ENCODE measurements at regions not wholly inside any gene's neighbourhood (a gene's known extent, or its start where the extent isn't known, plus 50 kb on each side); places are given as distances from the start of the nearest gene placed in this dataset.

DNA sequence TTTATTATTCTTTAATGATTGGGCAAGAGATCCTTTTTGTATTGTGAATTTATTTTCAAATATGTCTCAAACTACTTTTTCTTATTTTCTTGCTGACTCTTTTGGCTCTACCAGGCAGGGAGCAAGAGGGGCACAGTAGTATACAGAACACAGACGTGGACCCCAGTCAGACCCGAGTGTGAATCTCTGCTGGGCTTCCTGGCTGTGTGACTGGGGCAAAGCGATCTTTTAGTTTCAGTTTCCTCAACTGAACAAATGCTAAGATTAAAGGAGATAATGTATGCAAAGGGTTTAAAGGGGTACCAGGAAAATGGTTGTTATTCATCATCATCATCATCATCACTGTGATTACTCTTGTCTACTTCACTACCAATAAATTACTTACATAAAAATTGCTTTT lies 317.5 kb downstream of the HIVEP2 start:
- Mint-ChIP-seq H3K4me1 (no peaks in the 10 kb centered on the region), H3K9me3 (ENCODE audit: insufficient read depth) (no peaks in the 10 kb centered on the region), H3K27ac (no peak overlapping the region), H3K27me3 (peaks cover 3% of the 10 kb centered on the region), H3K4me3 (no peak overlapping the region)
- Histone ChIP-seq H3K27ac (ENCODE audit: low read length in 2 of 2) (no peak overlapping the region), H3K9me3 (ENCODE audit: control extremely low read depth in 1 of 3, control insufficient read depth in 2 of 3, insufficient read depth in 1 of 3, low read length in 2 of 3) (no peaks in the 10 kb centered on the region), H4K20me1 (ENCODE audit: control insufficient read depth, insufficient read depth, low read length, poor library complexity, severe bottlenecking) (no peaks in the 10 kb centered on the region), H3K36me3 (replicated peaks in 1 of 2; ENCODE audit: control extremely low read depth in 1 of 2, control insufficient read depth in 1 of 2, extremely low read depth in 1 of 2, insufficient read depth in 2 of 2, low read length in 1 of 2) (no peaks in the 10 kb centered on the region), H3K27me3 (replicated peaks in 1 of 4; ENCODE audit: control extremely low read depth in 1 of 4, control insufficient read depth in 3 of 4, insufficient read depth in 4 of 4, low read length in 3 of 4) (no peaks in the 10 kb centered on the region), H3K9ac (ENCODE audit: low read length) (no peak overlapping the region), H3K79me2 (ENCODE audit: control insufficient read depth, insufficient read depth, low read length) (no peaks in the 10 kb centered on the region), H3K4me2 (replicated peaks; ENCODE audit: low read depth, low read length, poor library complexity, severe bottlenecking) (no peak overlapping the region), H3K4me3 (ENCODE audit: control extremely low read depth in 1 of 5, extremely low read depth in 1 of 5, insufficient read depth in 1 of 5, low read depth in 2 of 5, low read length in 4 of 5) (no peak overlapping the region), H2AFZ (ENCODE audit: insufficient read depth, low read depth, low read length, poor library complexity, severe bottlenecking) (no peak overlapping the region), H3K4me1 (ENCODE audit: control insufficient read depth in 2 of 2, insufficient read depth in 2 of 2, low read length in 2 of 2) (no peaks in the 10 kb centered on the region)
- WGBS (ENCODE audit: insufficient coverage), result no CpG with 5 or more reads among the region's 3 CpGs
- intact Hi-C loops (cut with micrococcal nuclease), result no loop called here
- CTCF ChIA-PET, result interaction anchor here (0.6 kb wide), 1 partner anchor 51 kb away, joined by 3 read pairs; no protein-coding TSS in a partner anchor
- POLR2A ChIA-PET, result no interaction called here
- DNase-seq (no peak), ATAC-seq (ENCODE audit: low read depth) (no peak)
- no peak for TF ChIP-seq EZH2 (IDR thresholded peaks at IDR 0.05; ENCODE audit: borderline replicate concordance, insufficient read depth, low read depth, low read length, poor library complexity, severe bottlenecking)
- TF ChIP-seq, protein P1, sequence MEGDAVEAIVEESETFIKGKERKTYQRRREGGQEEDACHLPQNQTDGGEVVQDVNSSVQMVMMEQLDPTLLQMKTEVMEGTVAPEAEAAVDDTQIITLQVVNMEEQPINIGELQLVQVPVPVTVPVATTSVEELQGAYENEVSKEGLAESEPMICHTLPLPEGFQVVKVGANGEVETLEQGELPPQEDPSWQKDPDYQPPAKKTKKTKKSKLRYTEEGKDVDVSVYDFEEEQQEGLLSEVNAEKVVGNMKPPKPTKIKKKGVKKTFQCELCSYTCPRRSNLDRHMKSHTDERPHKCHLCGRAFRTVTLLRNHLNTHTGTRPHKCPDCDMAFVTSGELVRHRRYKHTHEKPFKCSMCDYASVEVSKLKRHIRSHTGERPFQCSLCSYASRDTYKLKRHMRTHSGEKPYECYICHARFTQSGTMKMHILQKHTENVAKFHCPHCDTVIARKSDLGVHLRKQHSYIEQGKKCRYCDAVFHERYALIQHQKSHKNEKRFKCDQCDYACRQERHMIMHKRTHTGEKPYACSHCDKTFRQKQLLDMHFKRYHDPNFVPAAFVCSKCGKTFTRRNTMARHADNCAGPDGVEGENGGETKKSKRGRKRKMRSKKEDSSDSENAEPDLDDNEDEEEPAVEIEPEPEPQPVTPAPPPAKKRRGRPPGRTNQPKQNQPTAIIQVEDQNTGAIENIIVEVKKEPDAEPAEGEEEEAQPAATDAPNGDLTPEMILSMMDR (IDR thresholded peaks at IDR 0.05), result no peak

DNA sequence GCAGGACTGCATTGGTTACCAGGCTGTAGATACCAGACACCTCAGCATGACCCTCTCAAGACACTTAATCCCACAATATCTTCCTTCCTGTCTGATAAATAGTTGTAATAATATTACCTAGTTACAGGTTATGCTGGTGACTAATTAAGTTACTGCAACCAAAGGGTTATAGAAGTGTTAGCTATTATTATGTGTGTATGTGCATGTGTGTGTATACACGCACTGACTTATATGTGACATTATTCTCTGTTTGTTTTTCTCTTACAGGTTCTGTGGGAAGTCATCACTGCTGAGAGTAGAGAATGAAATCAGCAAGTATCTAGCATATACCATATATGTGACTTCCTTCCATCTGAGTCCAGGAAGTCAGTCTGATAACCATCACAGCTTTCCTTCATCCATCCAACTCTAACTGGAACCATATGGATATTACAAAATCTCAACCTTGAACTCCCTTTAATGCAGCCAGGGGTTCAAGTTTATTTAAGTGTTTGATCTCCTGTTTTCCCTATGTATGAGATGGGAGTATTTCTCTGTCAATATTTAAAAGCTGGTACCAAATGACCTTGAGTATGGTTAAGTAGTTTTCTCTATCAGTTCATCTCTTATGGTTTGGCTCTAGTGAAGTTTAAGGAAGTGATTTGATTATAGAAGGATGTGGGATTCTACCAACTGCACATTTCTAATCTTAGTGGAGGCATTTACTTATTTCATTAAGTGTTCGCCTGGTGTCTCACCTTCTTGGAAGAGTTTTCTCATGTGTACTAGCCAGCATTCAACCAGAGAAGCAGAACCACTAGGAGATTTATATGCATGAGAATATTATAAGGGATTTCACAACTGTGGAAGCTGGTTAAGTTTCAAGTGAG lies 313.2 kb downstream of the HIVEP2 start:
- DNase-seq (no peak), ATAC-seq (ENCODE audit: low read depth) (no peak)
- H3K79me2 ChIP-seq (ENCODE audit: control insufficient read depth, insufficient read depth, low read length), result no peaks in the 10 kb centered on the region
- TF ChIP-seq, protein P1 (IDR thresholded peaks at IDR 0.05), result no peak
- no peak for TF ChIP-seq EZH2 (IDR thresholded peaks at IDR 0.05; ENCODE audit: borderline replicate concordance, insufficient read depth, low read depth, low read length, poor library complexity, severe bottlenecking)
- CTCF ChIA-PET, result no interaction called here
- POLR2A ChIA-PET, result no interaction called here
- H3K4me3 ChIP-seq (ENCODE audit: control extremely low read depth in 1 of 5, extremely low read depth in 1 of 5, insufficient read depth in 1 of 5, low read depth in 2 of 5, low read length in 4 of 5), result no peak overlapping the region
- no CpG with 5 or more reads among the region's 2 CpGs for WGBS (ENCODE audit: insufficient coverage)
- H3K4me1 Mint-ChIP-seq, result no peaks in the 10 kb centered on the region
- no peaks in the 10 kb centered on the region for H3K9me3 Mint-ChIP-seq (ENCODE audit: insufficient read depth)
- no peak overlapping the region for H2AFZ ChIP-seq (ENCODE audit: insufficient read depth, low read depth, low read length, poor library complexity, severe bottlenecking)
- H3K4me1 ChIP-seq (ENCODE audit: control insufficient read depth in 2 of 2, insufficient read depth in 2 of 2, low read length in 2 of 2), result no peaks in the 10 kb centered on the region
- no peaks in the 10 kb centered on the region for H3K27me3 ChIP-seq (replicated peaks in 1 of 4; ENCODE audit: control extremely low read depth in 1 of 4, control insufficient read depth in 3 of 4, insufficient read depth in 4 of 4, low read length in 3 of 4)
- no peaks in the 10 kb centered on the region for H4K20me1 ChIP-seq (ENCODE audit: control insufficient read depth, insufficient read depth, low read length, poor library complexity, severe bottlenecking)
- H3K4me3 Mint-ChIP-seq, result no peak overlapping the region
- no peak overlapping the region for H3K27ac ChIP-seq (ENCODE audit: low read length in 2 of 2)
- no peak overlapping the region for H3K27ac Mint-ChIP-seq
- intact Hi-C loops (cut with micrococcal nuclease), result no loop called here
- H3K36me3 ChIP-seq (replicated peaks in 1 of 2; ENCODE audit: control extremely low read depth in 1 of 2, control insufficient read depth in 1 of 2, extremely low read depth in 1 of 2, insufficient read depth in 2 of 2, low read length in 1 of 2), result no peaks in the 10 kb centered on the region
- no peak overlapping the region for H3K4me2 ChIP-seq (replicated peaks; ENCODE audit: low read depth, low read length, poor library complexity, severe bottlenecking)
- no peaks in the 10 kb centered on the region for H3K9me3 ChIP-seq (ENCODE audit: control extremely low read depth in 1 of 3, control insufficient read depth in 2 of 3, insufficient read depth in 1 of 3, low read length in 2 of 3)
- no peak overlapping the region for H3K9ac ChIP-seq (ENCODE audit: low read length)
- peaks cover 8% of the 10 kb centered on the region for H3K27me3 Mint-ChIP-seq
